Panc1 (cell line): ENCODE measurements at regions not wholly inside any gene's neighbourhood (a gene's known extent, or its start where the extent isn't known, plus 50 kb on each side); places are given as distances from the start of the nearest gene placed in this dataset.

ENCODE experiments used
- ATAC-seq: fragments of 200-7000 bp; cut with Tn5 transposase; 2 replicates; pipeline ENCODE4 v1.9.1; 2020; ENCODE audit warnings: mild to moderate bottlenecking, moderate library complexity
- BruUV-seq: library from RNA; stranded (reverse); fragments of 400-500 nt; replicated peaks from 2 replicates; lab custom pipeline; 2021; lab: Mats Ljungman, UMichigan
- CTCF ChIA-PET: fragments of 300-600 bp; sonication (Branson Sonifier 250); formaldehyde crosslinking; loops from one replicate; lab custom pipeline; 2022; ENCODE audit warnings: antibody characterized with exemption; lab: Charles Lee
- POLR2A ChIA-PET: fragments of 300-600 bp; sonication (Branson Sonifier 250); formaldehyde crosslinking; loops from one replicate; lab custom pipeline; 2022; ENCODE audit warnings: antibody characterized with exemption; lab: Charles Lee
- DNase-seq: peaks from one replicate; pipeline ENCODE4 v3.0.0-alpha.2; 2010; ENCODE audit warnings: low read depth, low spot score
- H3K27ac ChIP-seq: 2 replicates; pipeline ENCODE4 v1.5.1; 2011; ENCODE audit warnings: mild to moderate bottlenecking, low read length, inconsistent platforms
- H3K27me3 ChIP-seq: fragments of 200-500 bp; sonication (Bioruptor generic); 2 replicates; pipeline ENCODE4 v1.6.0; 2014; ENCODE audit warnings: low read length, inconsistent platforms; ENCODE audit not compliant: control insufficient read depth, insufficient read depth
- H3K36me3 ChIP-seq: fragments of 200-500 bp; sonication (Bioruptor generic); 2 replicates; pipeline ENCODE4 v1.5.1; 2014; ENCODE audit warnings: inconsistent platforms, mild to moderate bottlenecking, low read length, moderate library complexity; ENCODE audit not compliant: control insufficient read depth, insufficient read depth
- H3K4me1 ChIP-seq: 2 replicates; pipeline ENCODE4 v1.5.1; 2011; ENCODE audit warnings: inconsistent platforms, mild to moderate bottlenecking, low read length, moderate library complexity; ENCODE audit not compliant: control insufficient read depth, insufficient read depth
- H3K4me3 ChIP-seq, 2 experiments: 2 replicates each; pipeline ENCODE4 v1.5.1; 2011 to 2012; ENCODE audit warnings: low read depth in 2 of 2, low read length in 2 of 2, mild to moderate bottlenecking in 2 of 2, inconsistent platforms in 1 of 2, moderate library complexity in 1 of 2
- H3K9me3 ChIP-seq: fragments of 200-500 bp; sonication (Bioruptor generic); 2 replicates; pipeline ENCODE4 v1.5.1; 2014; ENCODE audit warnings: low read depth, mild to moderate bottlenecking, inconsistent platforms, low read length, moderate library complexity; ENCODE audit not compliant: control insufficient read depth, insufficient read depth
- POLR2AphosphoS5 ChIP-seq: IDR thresholded peaks from 2 replicates; pipeline ENCODE4 v1.6.1; 2012; ENCODE audit warnings: mild to moderate bottlenecking, low read depth, low read length, moderate library complexity
- SIN3A ChIP-seq: IDR thresholded peaks from 2 replicates; pipeline ENCODE4 v1.6.1; 2012; ENCODE audit warnings: low read depth, mild to moderate bottlenecking, low read length, moderate library complexity, borderline replicate concordance; ENCODE audit not compliant: insufficient read depth
- TCF7L2 ChIP-seq: IDR thresholded peaks from 2 replicates; pipeline ENCODE4 v1.6.1; 2011; ENCODE audit warnings: mild to moderate bottlenecking, low read depth, low read length, inconsistent platforms
- in situ Hi-C: cut with HindIII; loops from 2 replicates; pipeline ENCODE4 v1.10.0; 2016; ENCODE audit warnings: low sequenced_read_pairs, low pct_unique_long_range_greater_than_20kb
- intact Hi-C: fragments of 100-400 bp; cut with micrococcal nuclease; formaldehyde crosslinking; loops from one replicate; pipeline ENCODE4 v1.10.0; 2022; ENCODE audit not compliant: unreplicated experiment
- TF ChIP-seq, protein P1 (sequence below), 2 experiments: IDR thresholded peaks; 2 replicates each; pipeline ENCODE4 v1.6.1; 2011 to 2012; ENCODE audit warnings: low read depth in 2 of 2, control low read depth in 1 of 2, low read length in 1 of 2, mild to moderate bottlenecking in 1 of 2, moderate library complexity in 1 of 2; ENCODE audit not compliant: insufficient read depth in 1 of 2
- TF ChIP-seq, protein P2 (sequence below): fragments of 450-650 bp; IDR thresholded peaks from 2 replicates; pipeline ENCODE4 v1.5.1; 2017; ENCODE audit warnings: mild to moderate bottlenecking

DNA sequence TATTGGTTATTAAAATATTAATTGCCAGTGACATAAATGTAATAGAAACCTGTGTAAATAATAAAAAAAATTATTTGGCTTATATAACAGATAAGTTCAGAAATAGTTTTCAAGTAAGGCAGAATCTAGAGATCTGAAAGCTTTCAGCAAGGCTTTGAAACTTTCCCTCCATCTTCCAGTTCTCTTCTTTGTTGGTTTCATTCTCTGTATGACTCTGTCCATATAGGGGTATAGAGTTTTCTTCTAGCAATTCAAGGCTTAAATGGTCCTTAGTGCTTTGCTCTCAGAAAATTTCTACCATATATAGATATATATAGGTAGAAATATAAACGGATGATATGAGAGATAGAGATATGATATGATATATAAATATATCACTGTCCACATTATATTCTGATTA is 160.5 kb upstream of the GABRA2 start:
- intact Hi-C loops (no loop called here), in situ Hi-C loops (no loop called here)
- POLR2A ChIA-PET = no interaction called here
- TF ChIP-seq, protein P1, sequence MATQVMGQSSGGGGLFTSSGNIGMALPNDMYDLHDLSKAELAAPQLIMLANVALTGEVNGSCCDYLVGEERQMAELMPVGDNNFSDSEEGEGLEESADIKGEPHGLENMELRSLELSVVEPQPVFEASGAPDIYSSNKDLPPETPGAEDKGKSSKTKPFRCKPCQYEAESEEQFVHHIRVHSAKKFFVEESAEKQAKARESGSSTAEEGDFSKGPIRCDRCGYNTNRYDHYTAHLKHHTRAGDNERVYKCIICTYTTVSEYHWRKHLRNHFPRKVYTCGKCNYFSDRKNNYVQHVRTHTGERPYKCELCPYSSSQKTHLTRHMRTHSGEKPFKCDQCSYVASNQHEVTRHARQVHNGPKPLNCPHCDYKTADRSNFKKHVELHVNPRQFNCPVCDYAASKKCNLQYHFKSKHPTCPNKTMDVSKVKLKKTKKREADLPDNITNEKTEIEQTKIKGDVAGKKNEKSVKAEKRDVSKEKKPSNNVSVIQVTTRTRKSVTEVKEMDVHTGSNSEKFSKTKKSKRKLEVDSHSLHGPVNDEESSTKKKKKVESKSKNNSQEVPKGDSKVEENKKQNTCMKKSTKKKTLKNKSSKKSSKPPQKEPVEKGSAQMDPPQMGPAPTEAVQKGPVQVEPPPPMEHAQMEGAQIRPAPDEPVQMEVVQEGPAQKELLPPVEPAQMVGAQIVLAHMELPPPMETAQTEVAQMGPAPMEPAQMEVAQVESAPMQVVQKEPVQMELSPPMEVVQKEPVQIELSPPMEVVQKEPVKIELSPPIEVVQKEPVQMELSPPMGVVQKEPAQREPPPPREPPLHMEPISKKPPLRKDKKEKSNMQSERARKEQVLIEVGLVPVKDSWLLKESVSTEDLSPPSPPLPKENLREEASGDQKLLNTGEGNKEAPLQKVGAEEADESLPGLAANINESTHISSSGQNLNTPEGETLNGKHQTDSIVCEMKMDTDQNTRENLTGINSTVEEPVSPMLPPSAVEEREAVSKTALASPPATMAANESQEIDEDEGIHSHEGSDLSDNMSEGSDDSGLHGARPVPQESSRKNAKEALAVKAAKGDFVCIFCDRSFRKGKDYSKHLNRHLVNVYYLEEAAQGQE (IDR thresholded peaks at IDR 0.05; ENCODE audit: insufficient read depth in 1 of 2, low read depth in 2 of 2, low read length in 1 of 2) = no peak
- TF ChIP-seq, protein P2, sequence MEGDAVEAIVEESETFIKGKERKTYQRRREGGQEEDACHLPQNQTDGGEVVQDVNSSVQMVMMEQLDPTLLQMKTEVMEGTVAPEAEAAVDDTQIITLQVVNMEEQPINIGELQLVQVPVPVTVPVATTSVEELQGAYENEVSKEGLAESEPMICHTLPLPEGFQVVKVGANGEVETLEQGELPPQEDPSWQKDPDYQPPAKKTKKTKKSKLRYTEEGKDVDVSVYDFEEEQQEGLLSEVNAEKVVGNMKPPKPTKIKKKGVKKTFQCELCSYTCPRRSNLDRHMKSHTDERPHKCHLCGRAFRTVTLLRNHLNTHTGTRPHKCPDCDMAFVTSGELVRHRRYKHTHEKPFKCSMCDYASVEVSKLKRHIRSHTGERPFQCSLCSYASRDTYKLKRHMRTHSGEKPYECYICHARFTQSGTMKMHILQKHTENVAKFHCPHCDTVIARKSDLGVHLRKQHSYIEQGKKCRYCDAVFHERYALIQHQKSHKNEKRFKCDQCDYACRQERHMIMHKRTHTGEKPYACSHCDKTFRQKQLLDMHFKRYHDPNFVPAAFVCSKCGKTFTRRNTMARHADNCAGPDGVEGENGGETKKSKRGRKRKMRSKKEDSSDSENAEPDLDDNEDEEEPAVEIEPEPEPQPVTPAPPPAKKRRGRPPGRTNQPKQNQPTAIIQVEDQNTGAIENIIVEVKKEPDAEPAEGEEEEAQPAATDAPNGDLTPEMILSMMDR = no peak
- TF ChIP-seq SIN3A = no peak
- TF ChIP-seq POLR2AphosphoS5 = no peak
- TF ChIP-seq TCF7L2 = no peak
- H3K36me3 ChIP-seq = no peaks in the 10 kb centered on the region
- DNase-seq (no peak), ATAC-seq (no peak)
- H3K4me3 ChIP-seq = no peak overlapping the region
- no TSS peak for BruUV-seq
- no peaks in the 10 kb centered on the region for H3K27me3 ChIP-seq
- CTCF ChIA-PET = no interaction called here
- H3K27ac ChIP-seq = no peak overlapping the region
- H3K9me3 ChIP-seq = no peaks in the 10 kb centered on the region
- H3K4me1 ChIP-seq = no peaks in the 10 kb centered on the region

DNA sequence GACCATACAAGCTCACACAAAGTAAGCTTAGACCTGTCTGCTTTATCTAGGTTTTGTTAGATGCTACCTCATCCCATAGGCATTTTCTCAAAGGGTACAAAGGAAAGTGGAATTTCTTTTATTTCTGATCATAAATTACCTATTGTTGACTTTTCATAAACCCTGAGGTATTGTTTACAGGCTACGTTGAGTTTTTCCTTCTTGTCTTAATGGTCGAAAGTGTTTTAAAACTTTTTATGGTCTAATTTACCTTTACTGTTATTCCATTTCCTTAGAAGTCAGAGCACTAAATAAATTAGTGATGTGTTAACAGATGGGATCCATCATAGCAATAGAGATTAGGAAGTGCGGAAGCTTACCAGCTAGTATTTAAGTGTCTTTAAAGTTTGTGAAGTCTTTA is 159.2 kb upstream of the GABRA2 start:
- Histone ChIP-seq H3K9me3 (no peaks in the 10 kb centered on the region), H3K4me1 (no peaks in the 10 kb centered on the region), H3K36me3 (no peaks in the 10 kb centered on the region), H3K27ac (no peak overlapping the region), H3K4me3 (no peak overlapping the region), H3K27me3 (no peaks in the 10 kb centered on the region)
- intact Hi-C loops (no loop called here), in situ Hi-C loops (no loop called here)
- no peak for ATAC-seq
- ChIA-PET CTCF (no interaction called here), POLR2A (no interaction called here)
- DNase-seq = no peak
- no peak for TF ChIP-seq SIN3A
- TF ChIP-seq, protein P1 (IDR thresholded peaks at IDR 0.05; ENCODE audit: insufficient read depth in 1 of 2, low read depth in 2 of 2, low read length in 1 of 2) = no peak
- TF ChIP-seq POLR2AphosphoS5 = no peak
- TF ChIP-seq, protein P2 = no peak
- TF ChIP-seq TCF7L2 = no peak
- BruUV-seq = no TSS peak
